IMR-90 (cell line): ENCODE measurements at regions not wholly inside any gene's neighbourhood (a gene's known extent, or its start where the extent isn't known, plus 50 kb on each side); places are given as distances from the start of the nearest gene placed in this dataset.
A peak's percentile ranks its signal among the peaks of the same experiment; 100 is the strongest.

Source experiments
- ATAC-seq: fragments of 200-7000 bp; cut with Tn5 transposase; 2 replicates; pipeline ENCODE4 v1.9.1; 2020; ENCODE audit warnings: low read depth, mild to moderate bottlenecking, moderate library complexity
- BruUV-seq: library from RNA; stranded (reverse); fragments of 400-500 nt; replicated peaks from 2 replicates; lab custom pipeline; 2021; lab: Mats Ljungman, UMichigan
- CTCF ChIA-PET: fragments of 300-600 bp; formaldehyde crosslinking; extraction: SDS; loops from one replicate; lab custom pipeline; 2021; ENCODE audit warnings: antibody characterized with exemption; lab: Yijun Ruan, JAX
- POLR2A ChIA-PET: fragments of 300-600 bp; sonication (Branson Sonifier 250); formaldehyde crosslinking; loops from one replicate; lab custom pipeline; 2022; ENCODE audit warnings: antibody characterized with exemption; ENCODE audit not compliant: unreplicated experiment; lab: Charles Lee
- DNase-seq: peaks from one replicate; pipeline ENCODE4 v3.0.0; 2013
- H2AFZ ChIP-seq: replicated peaks from 2 replicates; pipeline ENCODE3; 2013; ENCODE audit warnings: low read length, mild to moderate bottlenecking; ENCODE audit not compliant: poor library complexity
- H2AK5ac ChIP-seq: 2 replicates; pipeline ENCODE4 v1.6.1; 2013; ENCODE audit warnings: low read depth, low read length, inconsistent platforms
- H2AK9ac ChIP-seq: replicated peaks from 2 replicates; pipeline ENCODE3; 2013; ENCODE audit warnings: mild to moderate bottlenecking, low read depth, low read length, moderate library complexity; ENCODE audit not compliant: poor library complexity
- H2BK120ac ChIP-seq: 2 replicates; pipeline ENCODE4 v1.6.1; 2013; ENCODE audit warnings: low read depth, low read length, inconsistent platforms
- H2BK15ac ChIP-seq: 3 replicates; pipeline ENCODE4 v1.6.1; 2013; ENCODE audit warnings: low read depth, low read length, inconsistent platforms
- H2BK20ac ChIP-seq: 2 replicates; pipeline ENCODE4 v1.6.1; 2013; ENCODE audit warnings: low read depth, mild to moderate bottlenecking, inconsistent platforms, low read length, moderate library complexity
- H2BK5ac ChIP-seq: 2 replicates; pipeline ENCODE4 v1.6.1; 2013; ENCODE audit warnings: mild to moderate bottlenecking, low read depth, low read length, inconsistent platforms; ENCODE audit not compliant: poor library complexity, severe bottlenecking
- H3K14ac ChIP-seq: replicated peaks from 2 replicates; pipeline ENCODE4 v1.6.1; 2013; ENCODE audit warnings: low read depth, low read length, inconsistent platforms
- H3K18ac ChIP-seq: 2 replicates; pipeline ENCODE4 v1.6.1; 2013; ENCODE audit warnings: low read depth, low read length, control low read depth
- H3K23ac ChIP-seq: 2 replicates; pipeline ENCODE4 v1.6.1; 2013; ENCODE audit warnings: low read depth, low read length, inconsistent platforms
- H3K27ac ChIP-seq: 2 replicates; pipeline ENCODE4 v1.5.1; 2013; ENCODE audit warnings: mild to moderate bottlenecking, control low read depth, low read length; ENCODE audit not compliant: insufficient read depth
- H3K27me3 ChIP-seq: 2 replicates; pipeline ENCODE4 v1.6.1; 2013; ENCODE audit warnings: low read length; ENCODE audit not compliant: control insufficient read depth, insufficient read depth
- H3K36me3 ChIP-seq: 2 replicates; pipeline ENCODE4 v1.6.1; 2013; ENCODE audit warnings: low read length, mixed read lengths; ENCODE audit not compliant: control insufficient read depth, insufficient read depth
- H3K4ac ChIP-seq: 2 replicates; pipeline ENCODE4 v1.6.1; 2013; ENCODE audit warnings: low read depth, low read length, inconsistent platforms
- H3K4me1 ChIP-seq: 2 replicates; pipeline ENCODE4 v1.6.1; 2013; ENCODE audit warnings: low read length, mixed read lengths; ENCODE audit not compliant: control insufficient read depth, insufficient read depth
- H3K4me2 ChIP-seq: 2 replicates; pipeline ENCODE4 v1.6.1; 2013; ENCODE audit warnings: low read depth, mild to moderate bottlenecking, control low read depth, low read length, moderate library complexity
- H3K4me3 ChIP-seq: 2 replicates; pipeline ENCODE4 v1.5.1; 2013; ENCODE audit warnings: low read depth, mild to moderate bottlenecking, control low read depth, low read length, moderate library complexity; ENCODE audit not compliant: insufficient read depth
- H3K56ac ChIP-seq: 2 replicates; pipeline ENCODE4 v1.6.1; 2013; ENCODE audit warnings: low read length, inconsistent platforms; ENCODE audit not compliant: insufficient read depth; ENCODE audit errors: extremely low read depth
- H3K79me1 ChIP-seq, 2 experiments: 2 replicates each; pipeline ENCODE4 v1.6.1; 2013; ENCODE audit warnings: low read length in 2 of 2, inconsistent platforms in 1 of 2, low read depth in 1 of 2
- H3K9ac ChIP-seq: 2 replicates; pipeline ENCODE4 v1.6.1; 2013; ENCODE audit warnings: low read depth, low read length, control low read depth
- H3K9me1 ChIP-seq: 2 replicates; pipeline ENCODE4 v1.6.1; 2013; ENCODE audit warnings: low read length, inconsistent platforms; ENCODE audit not compliant: insufficient read depth
- H3K9me3 ChIP-seq: 2 replicates; pipeline ENCODE4 v1.6.1; 2013; ENCODE audit warnings: low read length; ENCODE audit not compliant: control insufficient read depth, insufficient read depth
- H4K20me1 ChIP-seq: 2 replicates; pipeline ENCODE4 v1.6.1; 2013; ENCODE audit warnings: low read length, inconsistent platforms; ENCODE audit not compliant: insufficient read depth
- H4K5ac ChIP-seq: 2 replicates; pipeline ENCODE4 v1.6.1; 2013; ENCODE audit warnings: mild to moderate bottlenecking, low read depth, low read length, control low read depth
- H4K8ac ChIP-seq, 2 experiments: 2 replicates each; pipeline ENCODE4 v1.6.1; 2013; ENCODE audit warnings: low read depth in 2 of 2, low read length in 2 of 2, control low read depth in 1 of 2, inconsistent platforms in 1 of 2
- H4K91ac ChIP-seq: 2 replicates; pipeline ENCODE4 v1.6.1; 2013; ENCODE audit warnings: low read depth, low read length, inconsistent platforms; ENCODE audit not compliant: insufficient read depth
- BHLHE40 ChIP-seq: fragments of 150-350 bp; IDR thresholded peaks from 2 replicates; pipeline ENCODE4 v1.6.1; 2016; ENCODE audit warnings: mild to moderate bottlenecking, low read depth, low read length
- CEBPB ChIP-seq: IDR thresholded peaks from 2 replicates; pipeline ENCODE4 v1.6.1; 2012; ENCODE audit warnings: low read depth, low read length, improper control_type of control experiment
- CHD1 ChIP-seq: IDR thresholded peaks from 2 replicates; pipeline ENCODE4 v1.6.1; 2012; ENCODE audit warnings: low read depth, low read length, improper control_type of control experiment
- FOS ChIP-seq: fragments of 150-350 bp; IDR thresholded peaks from 2 replicates; pipeline ENCODE4 v1.6.1; 2016; ENCODE audit warnings: low read depth, low read length
- MAFK ChIP-seq: IDR thresholded peaks from 2 replicates; pipeline ENCODE4 v1.6.1; 2012; ENCODE audit warnings: low read depth, low read length, improper control_type of control experiment
- MAZ ChIP-seq: IDR thresholded peaks from 2 replicates; pipeline ENCODE4 v1.6.1; 2012; ENCODE audit warnings: low read depth, mild to moderate bottlenecking, low read length, improper control_type of control experiment, moderate library complexity, borderline replicate concordance
- MXI1 ChIP-seq: IDR thresholded peaks from 2 replicates; pipeline ENCODE4 v1.6.1; 2012; ENCODE audit warnings: low read depth, mild to moderate bottlenecking, low read length, moderate library complexity, borderline replicate concordance
- NFE2L2 ChIP-seq: fragments of 150-350 bp; IDR thresholded peaks from 2 replicates; pipeline ENCODE4 v1.6.1; 2016; ENCODE audit warnings: low read depth, mild to moderate bottlenecking, low read length
- POLR2A ChIP-seq: IDR thresholded peaks from 2 replicates; pipeline ENCODE4 v1.6.1; 2012; ENCODE audit warnings: mild to moderate bottlenecking, low read depth, low read length
- RAD21 ChIP-seq: IDR thresholded peaks from 2 replicates; pipeline ENCODE4 v1.6.1; 2012; ENCODE audit warnings: low read length, improper control_type of control experiment
- RCOR1 ChIP-seq: IDR thresholded peaks from 2 replicates; pipeline ENCODE4 v1.6.1; 2012; ENCODE audit warnings: mild to moderate bottlenecking, low read length, improper control_type of control experiment; ENCODE audit not compliant: insufficient replicate concordance
- RFX5 ChIP-seq: IDR thresholded peaks from 2 replicates; pipeline ENCODE4 v1.8.0; 2012; ENCODE audit warnings: low read depth, mild to moderate bottlenecking, low read length, moderate library complexity
- SMC3 ChIP-seq: fragments of 150-350 bp; IDR thresholded peaks from 2 replicates; pipeline ENCODE4 v1.6.1; 2016; ENCODE audit warnings: low read depth, mild to moderate bottlenecking, antibody characterized with exemption, low read length, moderate library complexity
- USF2 ChIP-seq: fragments of 150-350 bp; IDR thresholded peaks from 2 replicates; pipeline ENCODE4 v1.6.1; 2017; ENCODE audit warnings: mild to moderate bottlenecking, antibody characterized with exemption, low read length, low read depth
- WGBS, 2 experiments: methylation state at CpG; one replicate each; pipeline versions ENCODE4 v1.1.5 to v1.1.7; 2013; ENCODE audit warnings: missing lambda C conversion rate in 2 of 2; ENCODE audit not compliant: insufficient read length in 1 of 2; ENCODE audit errors: extremely low coverage in 2 of 2; 5-methylcytosine and 5-hydroxymethylcytosine counted together
- dilution Hi-C: fragments of 300-500 bp; cut with HindIII; formaldehyde crosslinking; loops from one replicate; pipeline ENCODE4 v1.14.3; 2018; ENCODE audit warnings: low sequenced_read_pairs; ENCODE audit not compliant: unreplicated experiment
- in situ Hi-C: fragments of 300-500 bp; cut with MboI; formaldehyde crosslinking; loops from 3 replicates; pipeline ENCODE4 v1.14.3; 2019; ENCODE audit warnings: low sequenced_read_pairs, inconsistent platforms, mixed read lengths
- intact Hi-C: fragments of 100-400 bp; cut with micrococcal nuclease; formaldehyde crosslinking; loops from 2 replicates; pipeline ENCODE4 v1.10.0; 2022
- TF ChIP-seq, protein P1 (sequence below): conservative IDR thresholded peaks from 2 replicates; pipeline ENCODE4 v1.5.1; 2012; ENCODE audit warnings: mild to moderate bottlenecking, low read depth, low read length, improper control_type of control experiment
- TF ChIP-seq, protein P2 (sequence below): fragments of 150-350 bp; IDR thresholded peaks from 2 replicates; pipeline ENCODE4 v1.6.1; 2016; ENCODE audit warnings: low read depth, mild to moderate bottlenecking, low read length, moderate library complexity, borderline replicate concordance

DNA sequence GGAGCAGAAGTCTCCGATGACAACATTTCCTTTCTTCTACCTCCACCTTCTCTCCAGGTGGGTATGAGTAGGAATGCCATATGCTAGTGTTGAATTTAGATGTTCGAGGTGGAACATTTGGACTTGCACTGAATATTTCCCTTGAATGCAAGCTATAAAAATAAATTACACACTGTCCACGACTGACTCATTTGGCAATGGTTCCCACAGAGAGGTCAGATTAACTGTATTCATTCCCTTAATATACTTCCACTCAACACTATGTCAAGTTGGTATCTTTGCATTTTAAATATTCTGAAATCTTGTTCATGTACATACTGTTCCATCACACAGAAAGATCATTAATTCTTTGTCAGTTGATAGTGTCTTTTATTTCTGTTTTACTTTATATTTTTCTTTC, 222.6 kb upstream of the PIK3R1 start:
- H4K8ac ChIP-seq = no peak overlapping the region
- ChIA-PET POLR2A (no interaction called here), CTCF (no interaction called here)
- ATAC-seq (0 out of 2 replicates have a peak, but pooled peaks have one; percentile 46), DNase-seq (peak; percentile 33)
- H2AFZ ChIP-seq = no peak overlapping the region
- H3K27ac ChIP-seq = no peak overlapping the region
- no peaks in the 10 kb centered on the region for H3K27me3 ChIP-seq
- H3K4me3 ChIP-seq = no peak overlapping the region
- H2BK120ac ChIP-seq = no peak overlapping the region
- H2BK20ac ChIP-seq = no peak overlapping the region
- no peak overlapping the region for H3K23ac ChIP-seq
- H3K56ac ChIP-seq = no peak overlapping the region
- in situ Hi-C loops = no loop called here
- no peak overlapping the region for H3K9ac ChIP-seq
- no peak overlapping the region for H2AK5ac ChIP-seq
- no peak overlapping the region for H3K4ac ChIP-seq
- no peaks in the 10 kb centered on the region for H3K79me1 ChIP-seq
- no peaks in the 10 kb centered on the region for H3K9me3 ChIP-seq
- no CpG with 5 or more reads among the region's 3 CpGs for WGBS, 2 experiments
- H2BK5ac ChIP-seq = no peak overlapping the region
- H3K14ac ChIP-seq = no peak overlapping the region
- H3K4me1 ChIP-seq = no peaks in the 10 kb centered on the region
- H2BK15ac ChIP-seq = no peak overlapping the region
- H4K20me1 ChIP-seq = no peaks in the 10 kb centered on the region
- no peaks in the 10 kb centered on the region for H3K9me1 ChIP-seq
- H4K5ac ChIP-seq = no peak overlapping the region
- intact Hi-C loops = no loop called here
- no peak overlapping the region for H3K18ac ChIP-seq
- H3K4me2 ChIP-seq = no peak overlapping the region
- no TSS peak for BruUV-seq
- H3K36me3 ChIP-seq = no peaks in the 10 kb centered on the region
- H2AK9ac ChIP-seq = no peak overlapping the region
- no peak for TF ChIP-seq RAD21
- no peak for TF ChIP-seq RCOR1
- no peak for TF ChIP-seq CHD1
- no peak for TF ChIP-seq USF2
- TF ChIP-seq MAZ = no peak
- TF ChIP-seq, protein P1, sequence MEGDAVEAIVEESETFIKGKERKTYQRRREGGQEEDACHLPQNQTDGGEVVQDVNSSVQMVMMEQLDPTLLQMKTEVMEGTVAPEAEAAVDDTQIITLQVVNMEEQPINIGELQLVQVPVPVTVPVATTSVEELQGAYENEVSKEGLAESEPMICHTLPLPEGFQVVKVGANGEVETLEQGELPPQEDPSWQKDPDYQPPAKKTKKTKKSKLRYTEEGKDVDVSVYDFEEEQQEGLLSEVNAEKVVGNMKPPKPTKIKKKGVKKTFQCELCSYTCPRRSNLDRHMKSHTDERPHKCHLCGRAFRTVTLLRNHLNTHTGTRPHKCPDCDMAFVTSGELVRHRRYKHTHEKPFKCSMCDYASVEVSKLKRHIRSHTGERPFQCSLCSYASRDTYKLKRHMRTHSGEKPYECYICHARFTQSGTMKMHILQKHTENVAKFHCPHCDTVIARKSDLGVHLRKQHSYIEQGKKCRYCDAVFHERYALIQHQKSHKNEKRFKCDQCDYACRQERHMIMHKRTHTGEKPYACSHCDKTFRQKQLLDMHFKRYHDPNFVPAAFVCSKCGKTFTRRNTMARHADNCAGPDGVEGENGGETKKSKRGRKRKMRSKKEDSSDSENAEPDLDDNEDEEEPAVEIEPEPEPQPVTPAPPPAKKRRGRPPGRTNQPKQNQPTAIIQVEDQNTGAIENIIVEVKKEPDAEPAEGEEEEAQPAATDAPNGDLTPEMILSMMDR = no peak
- no peak for TF ChIP-seq FOS
- no peak for TF ChIP-seq MXI1
- TF ChIP-seq, protein P2, sequence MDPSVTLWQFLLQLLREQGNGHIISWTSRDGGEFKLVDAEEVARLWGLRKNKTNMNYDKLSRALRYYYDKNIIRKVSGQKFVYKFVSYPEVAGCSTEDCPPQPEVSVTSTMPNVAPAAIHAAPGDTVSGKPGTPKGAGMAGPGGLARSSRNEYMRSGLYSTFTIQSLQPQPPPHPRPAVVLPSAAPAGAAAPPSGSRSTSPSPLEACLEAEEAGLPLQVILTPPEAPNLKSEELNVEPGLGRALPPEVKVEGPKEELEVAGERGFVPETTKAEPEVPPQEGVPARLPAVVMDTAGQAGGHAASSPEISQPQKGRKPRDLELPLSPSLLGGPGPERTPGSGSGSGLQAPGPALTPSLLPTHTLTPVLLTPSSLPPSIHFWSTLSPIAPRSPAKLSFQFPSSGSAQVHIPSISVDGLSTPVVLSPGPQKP = no peak
- no peak for TF ChIP-seq SMC3
- TF ChIP-seq BHLHE40 = no peak
- no peak for TF ChIP-seq RFX5
- no peak for TF ChIP-seq POLR2A
- no peak for TF ChIP-seq NFE2L2
- TF ChIP-seq CEBPB = no peak
- no peak for TF ChIP-seq MAFK
- dilution Hi-C loops = no loop called here
- no peak overlapping the region for H4K91ac ChIP-seq
